DOHH2 (cell line): ENCODE measurements at regions not wholly inside any gene's neighbourhood (a gene's known extent, or its start where the extent isn't known, plus 50 kb on each side); places are given as distances from the start of the nearest gene placed in this dataset.
"Not testable (repeated sequence)": the region's sequence is repeated elsewhere in the genome, so short reads cannot be mapped to it uniquely, and the experiment has no call there.

ENCODE experiments used
- H3F3A ChIP-seq: fragments of 200-600 bp; sonication (generic), shearing (Covaris generic); 2 replicates; pipeline ENCODE4 v1.6.0; 2016; ENCODE audit warnings: antibody characterized with exemption, mild to moderate bottlenecking; ENCODE audit not compliant: control insufficient read depth, insufficient read depth
- H3K27ac ChIP-seq: fragments of 200-600 bp; sonication (generic); 2 replicates; pipeline ENCODE4 v1.5.1; 2014; ENCODE audit warnings: low read depth, mild to moderate bottlenecking, low read length, moderate library complexity
- H3K27me3 ChIP-seq: fragments of 200-600 bp; sonication (generic); 2 replicates; pipeline ENCODE4 v1.6.1; 2014; ENCODE audit warnings: mild to moderate bottlenecking, low read length, mixed read lengths; ENCODE audit not compliant: control insufficient read depth
- H3K36me3 ChIP-seq: fragments of 200-600 bp; sonication (generic); 2 replicates; pipeline ENCODE4 v1.6.1; 2014; ENCODE audit warnings: mild to moderate bottlenecking, low read length, moderate library complexity, mixed read lengths; ENCODE audit not compliant: control insufficient read depth
- H3K4me1 ChIP-seq: fragments of 200-600 bp; sonication (generic); 2 replicates; pipeline ENCODE4 v1.6.1; 2014; ENCODE audit warnings: mild to moderate bottlenecking, low read length, mixed read lengths; ENCODE audit not compliant: control insufficient read depth
- H3K4me2 ChIP-seq: fragments of 200-600 bp; sonication (generic); 2 replicates; pipeline ENCODE4 v1.6.0; 2014; ENCODE audit warnings: mild to moderate bottlenecking, low read length, moderate library complexity
- H3K4me3 ChIP-seq: fragments of 200-600 bp; sonication (generic); 2 replicates; pipeline ENCODE4 v1.5.1; 2014; ENCODE audit warnings: mild to moderate bottlenecking, low read length, mixed read lengths
- H3K79me2 ChIP-seq: fragments of 200-600 bp; sonication (generic); 2 replicates; pipeline ENCODE4 v1.6.1; 2014; ENCODE audit warnings: mild to moderate bottlenecking, low read length, mixed read lengths; ENCODE audit not compliant: control insufficient read depth
- H3K9me2 ChIP-seq: fragments of 200-600 bp; sonication (generic); replicated peaks from 2 replicates; pipeline ENCODE4 v1.6.1; 2014; ENCODE audit warnings: mild to moderate bottlenecking, low read length, mixed read lengths; ENCODE audit not compliant: control insufficient read depth
- H3K9me3 ChIP-seq: fragments of 200-600 bp; sonication (generic); 2 replicates; pipeline ENCODE4 v1.6.1; 2014; ENCODE audit warnings: antibody characterized with exemption, low read length, mixed read lengths; ENCODE audit not compliant: control insufficient read depth, insufficient read depth
- H4K20me1 ChIP-seq: fragments of 200-600 bp; sonication (generic); 2 replicates; pipeline ENCODE4 v1.6.0; 2014; ENCODE audit warnings: low read depth, mild to moderate bottlenecking, antibody characterized with exemption, low read length, moderate library complexity; ENCODE audit not compliant: control insufficient read depth, insufficient read depth
- EZH2phosphoT487 ChIP-seq: fragments of 200-600 bp; sonication (generic); IDR thresholded peaks from 2 replicates; pipeline ENCODE4 v1.6.1; 2017; ENCODE audit warnings: borderline replicate concordance, mild to moderate bottlenecking, antibody characterized with exemption, low read length, moderate library complexity, mixed read lengths
- TF ChIP-seq, protein P1 (sequence below): fragments of 200-600 bp; sonication (generic); IDR thresholded peaks from one replicate; pipeline ENCODE4 v1.5.1; 2014; ENCODE audit warnings: antibody characterized with exemption, mild to moderate bottlenecking, low read depth, low read length; ENCODE audit not compliant: poor library complexity, severe bottlenecking

DNA sequence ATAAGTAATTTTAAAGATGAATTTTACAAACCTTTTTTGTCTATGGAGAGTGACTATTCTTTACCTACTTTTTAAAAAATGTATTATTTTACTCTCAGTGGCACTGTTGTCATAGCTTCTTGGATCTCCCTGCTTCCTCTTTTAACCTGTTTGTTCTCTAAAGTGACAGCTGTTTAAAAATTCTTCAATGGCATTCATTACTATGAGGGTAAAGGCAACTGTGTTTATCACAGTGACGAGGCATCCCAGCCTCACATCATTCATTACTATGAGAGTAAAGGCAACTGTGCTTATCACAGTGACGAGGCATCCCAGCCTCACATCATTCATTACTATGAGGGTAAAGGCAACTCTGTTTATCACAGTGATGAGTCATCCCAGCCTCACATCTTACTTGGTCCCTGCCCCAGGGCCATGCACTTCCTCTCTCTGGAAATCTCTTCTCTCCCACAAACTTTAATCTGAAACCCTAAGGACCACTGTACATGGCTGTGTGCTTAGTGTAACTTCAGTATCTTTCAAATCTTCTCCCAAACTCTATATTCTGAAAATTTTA is 101.7 kb upstream of the ZNF717 start:
- Histone ChIP-seq H3K9me2 (no peaks in the 10 kb centered on the region), H3K36me3 (no peaks in the 10 kb centered on the region), H3K27me3 (no peaks in the 10 kb centered on the region), H3K4me3 (no peak overlapping the region), H3F3A (no peaks in the 10 kb centered on the region), H3K9me3 (no peaks in the 10 kb centered on the region), H3K27ac (no peak overlapping the region), H3K4me1 (no peaks in the 10 kb centered on the region), H3K4me2 (no peak overlapping the region), H4K20me1 (no peaks in the 10 kb centered on the region), H3K79me2 (no peaks in the 10 kb centered on the region)
- TF ChIP-seq EZH2phosphoT487: no peak
- TF ChIP-seq, protein P1, sequence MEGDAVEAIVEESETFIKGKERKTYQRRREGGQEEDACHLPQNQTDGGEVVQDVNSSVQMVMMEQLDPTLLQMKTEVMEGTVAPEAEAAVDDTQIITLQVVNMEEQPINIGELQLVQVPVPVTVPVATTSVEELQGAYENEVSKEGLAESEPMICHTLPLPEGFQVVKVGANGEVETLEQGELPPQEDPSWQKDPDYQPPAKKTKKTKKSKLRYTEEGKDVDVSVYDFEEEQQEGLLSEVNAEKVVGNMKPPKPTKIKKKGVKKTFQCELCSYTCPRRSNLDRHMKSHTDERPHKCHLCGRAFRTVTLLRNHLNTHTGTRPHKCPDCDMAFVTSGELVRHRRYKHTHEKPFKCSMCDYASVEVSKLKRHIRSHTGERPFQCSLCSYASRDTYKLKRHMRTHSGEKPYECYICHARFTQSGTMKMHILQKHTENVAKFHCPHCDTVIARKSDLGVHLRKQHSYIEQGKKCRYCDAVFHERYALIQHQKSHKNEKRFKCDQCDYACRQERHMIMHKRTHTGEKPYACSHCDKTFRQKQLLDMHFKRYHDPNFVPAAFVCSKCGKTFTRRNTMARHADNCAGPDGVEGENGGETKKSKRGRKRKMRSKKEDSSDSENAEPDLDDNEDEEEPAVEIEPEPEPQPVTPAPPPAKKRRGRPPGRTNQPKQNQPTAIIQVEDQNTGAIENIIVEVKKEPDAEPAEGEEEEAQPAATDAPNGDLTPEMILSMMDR: no peak

DNA sequence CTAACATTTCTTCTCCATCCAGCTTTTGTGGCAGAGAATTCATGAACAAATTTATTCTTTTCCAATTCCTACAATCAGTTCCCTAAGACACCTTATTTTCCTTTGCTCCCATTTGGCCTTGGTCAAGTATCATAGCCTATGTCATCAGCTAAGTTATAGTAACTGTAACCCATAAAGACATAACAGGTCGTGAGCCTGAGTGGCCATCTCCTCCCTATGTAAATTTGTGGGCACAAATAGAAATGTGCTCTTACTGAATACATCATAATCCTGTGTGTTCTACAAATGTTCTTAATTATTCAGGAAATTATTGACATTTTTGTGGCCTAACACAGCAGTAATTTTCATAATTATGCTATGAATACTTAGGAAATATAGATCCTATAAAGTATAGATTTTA is 108.9 kb upstream of the ZNF717 start:
- H3K36me3 ChIP-seq: no peaks in the 10 kb centered on the region
- H3K4me1 ChIP-seq: no peaks in the 10 kb centered on the region
- H3K79me2 ChIP-seq: no peaks in the 10 kb centered on the region
- H3K9me3 ChIP-seq: no peaks in the 10 kb centered on the region
- H3F3A ChIP-seq: no peaks in the 10 kb centered on the region
- no peak overlapping the region for H3K27ac ChIP-seq
- H3K27me3 ChIP-seq: no peaks in the 10 kb centered on the region
- H3K4me2 ChIP-seq: no peak overlapping the region
- H3K4me3 ChIP-seq: no peak overlapping the region
- H4K20me1 ChIP-seq: no peaks in the 10 kb centered on the region
- H3K9me2 ChIP-seq: no peaks in the 10 kb centered on the region
- TF ChIP-seq EZH2phosphoT487: no peak
- TF ChIP-seq, protein P1: no peak

DNA sequence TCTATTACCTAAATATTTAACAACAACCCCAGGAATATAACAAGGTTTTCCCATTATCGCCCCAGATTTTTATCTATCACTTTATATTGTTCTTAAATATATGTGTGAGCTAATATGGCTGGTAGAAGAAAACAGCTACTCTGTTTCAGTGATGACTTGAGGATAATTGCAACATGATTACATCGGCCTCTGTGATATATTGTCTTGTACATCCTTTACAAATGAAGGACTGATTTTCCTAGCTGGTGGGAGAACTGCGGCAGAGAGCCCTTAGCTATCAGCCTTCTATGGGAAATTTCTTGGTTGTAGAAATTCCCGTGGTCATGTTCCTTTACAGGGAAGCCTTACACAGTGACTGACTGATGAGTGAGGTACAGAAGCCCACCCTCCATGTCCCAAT is 110.9 kb upstream of the ZNF717 start:
- TF ChIP-seq, protein P1: no peak
- no peak for TF ChIP-seq EZH2phosphoT487
- Histone ChIP-seq H3K27ac (no peak overlapping the region), H3K4me2 (no peak overlapping the region), H3F3A (no peaks in the 10 kb centered on the region), H3K79me2 (no peaks in the 10 kb centered on the region), H3K4me1 (no peaks in the 10 kb centered on the region), H3K9me3 (no peaks in the 10 kb centered on the region), H3K36me3 (no peaks in the 10 kb centered on the region), H3K27me3 (no peaks in the 10 kb centered on the region), H3K4me3 (no peak overlapping the region), H4K20me1 (no peaks in the 10 kb centered on the region), H3K9me2 (no peaks in the 10 kb centered on the region)

DNA sequence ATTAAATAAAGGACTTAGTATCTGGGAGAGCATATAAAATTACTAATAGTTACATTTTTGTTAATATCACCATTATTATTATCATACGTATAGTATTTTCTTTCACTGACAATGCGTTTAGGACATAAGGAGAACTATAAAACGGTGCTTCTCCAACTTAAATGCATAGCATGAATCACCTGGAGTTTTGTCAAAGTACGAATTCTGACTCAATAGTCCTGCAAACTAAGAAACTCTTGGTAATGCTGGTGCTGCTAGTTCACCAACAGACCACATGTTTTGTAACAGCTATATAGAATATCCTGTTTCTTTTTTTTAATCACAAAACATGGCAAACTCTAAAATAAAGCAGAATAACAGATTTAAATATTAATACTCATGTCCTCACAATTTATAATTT is 116.1 kb upstream of the ZNF717 start:
- H3F3A ChIP-seq, H4K20me1 ChIP-seq, H3K27me3 ChIP-seq, H3K9me2 ChIP-seq, H3K4me1 ChIP-seq, H3K36me3 ChIP-seq, H3K27ac ChIP-seq, H3K9me3 ChIP-seq, H3K4me3 ChIP-seq, H3K79me2 ChIP-seq, H3K4me2 ChIP-seq: not testable (repeated sequence)
